Panc1 (cell line): ENCODE measurements at regions not wholly inside any gene's neighbourhood (a gene's known extent, or its start where the extent isn't known, plus 50 kb on each side); places are given as distances from the start of the nearest gene placed in this dataset.
A peak's percentile ranks its signal among the peaks of the same experiment; 100 is the strongest.

Experiments used
- ATAC-seq: fragments of 200-7000 bp; cut with Tn5 transposase; 2 replicates; pipeline ENCODE4 v1.9.1; 2020; ENCODE audit warnings: mild to moderate bottlenecking, moderate library complexity
- BruUV-seq: library from RNA; stranded (reverse); fragments of 400-500 nt; replicated peaks from 2 replicates; lab custom pipeline; 2021; lab: Mats Ljungman, UMichigan
- CTCF ChIA-PET: fragments of 300-600 bp; sonication (Branson Sonifier 250); formaldehyde crosslinking; loops from one replicate; lab custom pipeline; 2022; ENCODE audit warnings: antibody characterized with exemption; lab: Charles Lee
- POLR2A ChIA-PET: fragments of 300-600 bp; sonication (Branson Sonifier 250); formaldehyde crosslinking; loops from one replicate; lab custom pipeline; 2022; ENCODE audit warnings: antibody characterized with exemption; lab: Charles Lee
- DNase-seq: peaks from one replicate; pipeline ENCODE4 v3.0.0-alpha.2; 2010; ENCODE audit warnings: low read depth, low spot score
- H3K27ac ChIP-seq: 2 replicates; pipeline ENCODE4 v1.5.1; 2011; ENCODE audit warnings: mild to moderate bottlenecking, low read length, inconsistent platforms
- H3K27me3 ChIP-seq: fragments of 200-500 bp; sonication (Bioruptor generic); 2 replicates; pipeline ENCODE4 v1.6.0; 2014; ENCODE audit warnings: low read length, inconsistent platforms; ENCODE audit not compliant: control insufficient read depth, insufficient read depth
- H3K36me3 ChIP-seq: fragments of 200-500 bp; sonication (Bioruptor generic); 2 replicates; pipeline ENCODE4 v1.5.1; 2014; ENCODE audit warnings: inconsistent platforms, mild to moderate bottlenecking, low read length, moderate library complexity; ENCODE audit not compliant: control insufficient read depth, insufficient read depth
- H3K4me1 ChIP-seq: 2 replicates; pipeline ENCODE4 v1.5.1; 2011; ENCODE audit warnings: inconsistent platforms, mild to moderate bottlenecking, low read length, moderate library complexity; ENCODE audit not compliant: control insufficient read depth, insufficient read depth
- H3K4me3 ChIP-seq, 2 experiments: 2 replicates each; pipeline ENCODE4 v1.5.1; 2011 to 2012; ENCODE audit warnings: low read depth in 2 of 2, low read length in 2 of 2, mild to moderate bottlenecking in 2 of 2, inconsistent platforms in 1 of 2, moderate library complexity in 1 of 2
- H3K9me3 ChIP-seq: fragments of 200-500 bp; sonication (Bioruptor generic); 2 replicates; pipeline ENCODE4 v1.5.1; 2014; ENCODE audit warnings: low read depth, mild to moderate bottlenecking, inconsistent platforms, low read length, moderate library complexity; ENCODE audit not compliant: control insufficient read depth, insufficient read depth
- POLR2AphosphoS5 ChIP-seq: IDR thresholded peaks from 2 replicates; pipeline ENCODE4 v1.6.1; 2012; ENCODE audit warnings: mild to moderate bottlenecking, low read depth, low read length, moderate library complexity
- SIN3A ChIP-seq: IDR thresholded peaks from 2 replicates; pipeline ENCODE4 v1.6.1; 2012; ENCODE audit warnings: low read depth, mild to moderate bottlenecking, low read length, moderate library complexity, borderline replicate concordance; ENCODE audit not compliant: insufficient read depth
- TCF7L2 ChIP-seq: IDR thresholded peaks from 2 replicates; pipeline ENCODE4 v1.6.1; 2011; ENCODE audit warnings: mild to moderate bottlenecking, low read depth, low read length, inconsistent platforms
- in situ Hi-C: cut with HindIII; loops from 2 replicates; pipeline ENCODE4 v1.10.0; 2016; ENCODE audit warnings: low sequenced_read_pairs, low pct_unique_long_range_greater_than_20kb
- intact Hi-C: fragments of 100-400 bp; cut with micrococcal nuclease; formaldehyde crosslinking; loops from one replicate; pipeline ENCODE4 v1.10.0; 2022; ENCODE audit not compliant: unreplicated experiment
- TF ChIP-seq, protein P1 (sequence below), 2 experiments: IDR thresholded peaks; 2 replicates each; pipeline ENCODE4 v1.6.1; 2011 to 2012; ENCODE audit warnings: low read depth in 2 of 2, control low read depth in 1 of 2, low read length in 1 of 2, mild to moderate bottlenecking in 1 of 2, moderate library complexity in 1 of 2; ENCODE audit not compliant: insufficient read depth in 1 of 2
- TF ChIP-seq, protein P2 (sequence below): fragments of 450-650 bp; IDR thresholded peaks from 2 replicates; pipeline ENCODE4 v1.5.1; 2017; ENCODE audit warnings: mild to moderate bottlenecking

DNA sequence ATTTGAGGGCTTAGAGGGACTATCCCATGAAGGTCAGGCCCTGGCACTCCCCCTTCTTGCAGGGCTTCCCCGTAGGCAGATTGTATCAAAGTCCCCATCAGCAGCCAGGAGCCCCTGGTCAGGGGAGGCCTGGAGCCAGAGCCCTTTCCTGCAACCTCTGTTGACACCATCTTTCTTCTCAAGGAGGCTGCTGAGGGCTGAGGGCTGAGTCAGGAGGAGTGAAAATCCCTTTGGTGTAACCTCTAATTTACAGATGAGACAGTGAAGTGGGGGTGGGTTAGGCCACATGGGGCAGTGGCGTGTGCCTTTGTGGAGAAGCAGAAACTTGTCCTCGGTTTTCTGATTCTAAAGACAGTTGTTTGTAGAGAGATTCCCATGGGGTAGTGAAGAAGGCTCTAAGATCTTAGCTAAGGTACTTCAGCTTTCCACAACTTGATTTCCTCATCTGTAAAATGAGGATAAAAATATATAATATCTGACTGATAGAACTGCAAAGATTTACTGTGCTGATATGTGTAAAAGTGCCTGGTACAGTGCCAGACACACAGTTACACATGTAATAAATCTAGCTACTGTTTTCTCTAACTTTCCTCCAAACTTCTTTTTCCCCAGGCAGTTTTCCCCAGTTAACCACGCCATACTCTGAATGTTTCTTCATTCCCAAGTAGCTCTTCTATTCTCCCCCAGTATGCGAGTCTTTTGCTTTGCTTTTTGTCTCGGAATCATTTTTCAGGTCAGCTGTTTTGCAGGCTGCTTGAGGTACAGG lies 249.4 kb upstream of the TPM1 start:
- H3K4me3 ChIP-seq, result no peak overlapping the region
- no peak for DNase-seq
- no peak for ATAC-seq
- intact Hi-C loops (no loop called here), in situ Hi-C loops (no loop called here)
- POLR2A ChIA-PET, result no interaction called here
- TF ChIP-seq, protein P1, sequence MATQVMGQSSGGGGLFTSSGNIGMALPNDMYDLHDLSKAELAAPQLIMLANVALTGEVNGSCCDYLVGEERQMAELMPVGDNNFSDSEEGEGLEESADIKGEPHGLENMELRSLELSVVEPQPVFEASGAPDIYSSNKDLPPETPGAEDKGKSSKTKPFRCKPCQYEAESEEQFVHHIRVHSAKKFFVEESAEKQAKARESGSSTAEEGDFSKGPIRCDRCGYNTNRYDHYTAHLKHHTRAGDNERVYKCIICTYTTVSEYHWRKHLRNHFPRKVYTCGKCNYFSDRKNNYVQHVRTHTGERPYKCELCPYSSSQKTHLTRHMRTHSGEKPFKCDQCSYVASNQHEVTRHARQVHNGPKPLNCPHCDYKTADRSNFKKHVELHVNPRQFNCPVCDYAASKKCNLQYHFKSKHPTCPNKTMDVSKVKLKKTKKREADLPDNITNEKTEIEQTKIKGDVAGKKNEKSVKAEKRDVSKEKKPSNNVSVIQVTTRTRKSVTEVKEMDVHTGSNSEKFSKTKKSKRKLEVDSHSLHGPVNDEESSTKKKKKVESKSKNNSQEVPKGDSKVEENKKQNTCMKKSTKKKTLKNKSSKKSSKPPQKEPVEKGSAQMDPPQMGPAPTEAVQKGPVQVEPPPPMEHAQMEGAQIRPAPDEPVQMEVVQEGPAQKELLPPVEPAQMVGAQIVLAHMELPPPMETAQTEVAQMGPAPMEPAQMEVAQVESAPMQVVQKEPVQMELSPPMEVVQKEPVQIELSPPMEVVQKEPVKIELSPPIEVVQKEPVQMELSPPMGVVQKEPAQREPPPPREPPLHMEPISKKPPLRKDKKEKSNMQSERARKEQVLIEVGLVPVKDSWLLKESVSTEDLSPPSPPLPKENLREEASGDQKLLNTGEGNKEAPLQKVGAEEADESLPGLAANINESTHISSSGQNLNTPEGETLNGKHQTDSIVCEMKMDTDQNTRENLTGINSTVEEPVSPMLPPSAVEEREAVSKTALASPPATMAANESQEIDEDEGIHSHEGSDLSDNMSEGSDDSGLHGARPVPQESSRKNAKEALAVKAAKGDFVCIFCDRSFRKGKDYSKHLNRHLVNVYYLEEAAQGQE (IDR thresholded peaks at IDR 0.05; ENCODE audit: insufficient read depth in 1 of 2, low read depth in 2 of 2, low read length in 1 of 2), result no peak
- TF ChIP-seq, protein P2, sequence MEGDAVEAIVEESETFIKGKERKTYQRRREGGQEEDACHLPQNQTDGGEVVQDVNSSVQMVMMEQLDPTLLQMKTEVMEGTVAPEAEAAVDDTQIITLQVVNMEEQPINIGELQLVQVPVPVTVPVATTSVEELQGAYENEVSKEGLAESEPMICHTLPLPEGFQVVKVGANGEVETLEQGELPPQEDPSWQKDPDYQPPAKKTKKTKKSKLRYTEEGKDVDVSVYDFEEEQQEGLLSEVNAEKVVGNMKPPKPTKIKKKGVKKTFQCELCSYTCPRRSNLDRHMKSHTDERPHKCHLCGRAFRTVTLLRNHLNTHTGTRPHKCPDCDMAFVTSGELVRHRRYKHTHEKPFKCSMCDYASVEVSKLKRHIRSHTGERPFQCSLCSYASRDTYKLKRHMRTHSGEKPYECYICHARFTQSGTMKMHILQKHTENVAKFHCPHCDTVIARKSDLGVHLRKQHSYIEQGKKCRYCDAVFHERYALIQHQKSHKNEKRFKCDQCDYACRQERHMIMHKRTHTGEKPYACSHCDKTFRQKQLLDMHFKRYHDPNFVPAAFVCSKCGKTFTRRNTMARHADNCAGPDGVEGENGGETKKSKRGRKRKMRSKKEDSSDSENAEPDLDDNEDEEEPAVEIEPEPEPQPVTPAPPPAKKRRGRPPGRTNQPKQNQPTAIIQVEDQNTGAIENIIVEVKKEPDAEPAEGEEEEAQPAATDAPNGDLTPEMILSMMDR, result no peak
- peaks cover 3% of the 10 kb centered on the region for H3K4me1 ChIP-seq
- peak overlapping the region; percentile 23; the same call in 1 of the 2 replicates for H3K27ac ChIP-seq
- no peaks in the 10 kb centered on the region for H3K36me3 ChIP-seq
- no peaks in the 10 kb centered on the region for H3K9me3 ChIP-seq
- CTCF ChIA-PET, result no interaction called here
- BruUV-seq, result no TSS peak
- H3K27me3 ChIP-seq, result no peaks in the 10 kb centered on the region

DNA sequence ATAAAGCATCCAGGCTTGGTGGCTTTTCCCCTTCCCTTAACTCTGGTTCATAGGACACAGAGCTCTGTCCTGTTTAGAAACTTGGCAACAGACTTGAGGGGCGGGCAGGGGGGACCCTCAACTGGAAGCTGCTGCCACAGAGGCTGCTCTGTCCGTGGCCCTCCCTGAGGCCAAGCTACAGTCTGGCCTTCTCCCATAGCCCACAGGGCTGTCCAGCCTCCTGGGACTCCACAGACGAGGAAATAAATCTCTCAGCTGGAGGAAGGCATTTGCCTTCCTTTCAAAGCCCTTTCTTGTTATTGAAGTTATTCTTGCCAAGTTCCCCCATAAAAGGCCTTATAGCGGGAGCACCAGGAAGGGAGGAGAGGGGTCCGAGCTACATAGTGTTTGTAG lies 248.8 kb upstream of the TPM1 start:
- Histone ChIP-seq H3K4me3 (no peak overlapping the region), H3K9me3 (no peaks in the 10 kb centered on the region), H3K27me3 (no peaks in the 10 kb centered on the region), H3K4me1 (peaks cover 3% of the 10 kb centered on the region), H3K36me3 (no peaks in the 10 kb centered on the region), H3K27ac (peak overlapping the region; percentile 23; the same call in 1 of the 2 replicates)
- ATAC-seq, result no peak
- no peak for DNase-seq
- no peak for TF ChIP-seq TCF7L2
- no peak for TF ChIP-seq POLR2AphosphoS5
- no peak for TF ChIP-seq SIN3A
- TF ChIP-seq, protein P2, result no peak
- TF ChIP-seq, protein P1 (IDR thresholded peaks at IDR 0.05; ENCODE audit: insufficient read depth in 1 of 2, low read depth in 2 of 2, low read length in 1 of 2), result no peak
- ChIA-PET CTCF (no interaction called here), POLR2A (no interaction called here)
- BruUV-seq, result no TSS peak
- intact Hi-C loops (no loop called here), in situ Hi-C loops (no loop called here)
